ENCODE measurements at regions not wholly inside any gene's neighbourhood (a gene's known extent, or its start where the extent isn't known, plus 50 kb on each side); places are given as distances from the start of the nearest gene placed in this dataset.

- intact Hi-C loops (cut with DNase I; ENCODE audit: low total_unique reads) = no loop called here
- WGBS, 5 donors = 78 to 88% (median 86%) methylated on average over 2 to 4 of the region's 4 CpGs
- TF ChIP-seq POLR2AphosphoS5 (IDR thresholded peaks at IDR 0.05) = no peak
- no peak for TF ChIP-seq CTCF (IDR thresholded peaks at IDR 0.05 in 8 of 11, conservative IDR thresholded peaks at IDR 0.05 in 3 of 11)
- no peak for TF ChIP-seq POLR2A (IDR thresholded peaks at IDR 0.05)
- no peaks in the 10 kb centered on the region for H3K4me1 ChIP-seq
- H3K27me3 ChIP-seq (replicated peaks in 1 of 7) = peaks cover 0 to 38% (median 0%) of the 10 kb centered on the region in 7 donors
- H3K9me3 ChIP-seq = peaks cover 0 to 14% (median 9%) of the 10 kb centered on the region in 8 donors
- no peak overlapping the region for H3K27ac ChIP-seq
- H3K36me3 ChIP-seq = no peaks in the 10 kb centered on the region
- H3K4me3 ChIP-seq = no peak overlapping the region
- peak; percentile 22 for DNase-seq
Measured at GRCh38 chr22:48715511-48715910, 1112.2 kb downstream of the BRD1 start.

GRCh38 chr22:48714231-48714630 is 1113.4 kb downstream of the BRD1 start:
- Histone ChIP-seq H3K27me3 (replicated peaks in 1 of 7) (peaks cover 0 to 33% (median 0%) of the 10 kb centered on the region in 7 donors), H3K36me3 (no peaks in the 10 kb centered on the region), H3K27ac (no peak overlapping the region), H3K4me3 (no peak overlapping the region), H3K4me1 (no peaks in the 10 kb centered on the region), H3K9me3 (peaks cover 0 to 14% (median 9%) of the 10 kb centered on the region in 8 donors)
- intact Hi-C loops (cut with DNase I; ENCODE audit: low total_unique reads) = no loop called here
- DNase-seq = peak; percentile 53
- TF ChIP-seq POLR2A (IDR thresholded peaks at IDR 0.05) (no peak), POLR2AphosphoS5 (IDR thresholded peaks at IDR 0.05) (no peak), CTCF (IDR thresholded peaks at IDR 0.05 in 8 of 11, conservative IDR thresholded peaks at IDR 0.05 in 3 of 11) (no peak)
- 81 to 94% (median 92%) methylated on average over 9 of the region's 9 CpGs for WGBS, 5 donors

- DNase-seq = peak; percentile 52
- Histone ChIP-seq H3K36me3 (no peaks in the 10 kb centered on the region), H3K27me3 (replicated peaks in 1 of 7) (peaks cover 0 to 26% (median 0%) of the 10 kb centered on the region in 7 donors), H3K9me3 (peaks cover 0 to 14% (median 9%) of the 10 kb centered on the region in 8 donors), H3K4me1 (no peaks in the 10 kb centered on the region), H3K4me3 (no peak overlapping the region), H3K27ac (no peak overlapping the region)
- no peak for TF ChIP-seq POLR2A (IDR thresholded peaks at IDR 0.05)
- TF ChIP-seq CTCF (IDR thresholded peaks at IDR 0.05 in 8 of 11, conservative IDR thresholded peaks at IDR 0.05 in 3 of 11) = no peak
- no peak for TF ChIP-seq POLR2AphosphoS5 (IDR thresholded peaks at IDR 0.05)
- intact Hi-C loops (cut with DNase I; ENCODE audit: low total_unique reads) = no loop called here
- WGBS, 5 donors = 77 to 87% (median 83%) methylated on average over 19 to 38 of the region's 38 CpGs
Measured at GRCh38 chr22:48713272-48714205, 1114.1 kb downstream of the BRD1 start.

- intact Hi-C loops (cut with DNase I; ENCODE audit: low total_unique reads) = no loop called here
- H3K27ac ChIP-seq = no peak overlapping the region
- no peaks in the 10 kb centered on the region for H3K4me1 ChIP-seq
- peak; percentile 53 for DNase-seq
- H3K27me3 ChIP-seq (replicated peaks in 1 of 7) = peaks cover 0 to 17% (median 0%) of the 10 kb centered on the region in 7 donors
- H3K9me3 ChIP-seq = peaks cover 0 to 14% (median 9%) of the 10 kb centered on the region in 8 donors
- 66 to 77% (median 74%) methylated on average over 16 of the region's 16 CpGs for WGBS, 5 donors
- TF ChIP-seq CTCF (IDR thresholded peaks at IDR 0.05 in 8 of 11, conservative IDR thresholded peaks at IDR 0.05 in 3 of 11) (no peak), POLR2AphosphoS5 (IDR thresholded peaks at IDR 0.05) (no peak), POLR2A (IDR thresholded peaks at IDR 0.05) (no peak)
- H3K4me3 ChIP-seq = no peak overlapping the region
- no peaks in the 10 kb centered on the region for H3K36me3 ChIP-seq
Measured at GRCh38 chr22:48712558-48713271, 1115.0 kb downstream of the BRD1 start.

All from spleen (tissue), 11 donors.